ENCODE measurements at regions not wholly inside any gene's neighbourhood (a gene's known extent, or its start where the extent isn't known, plus 50 kb on each side); places are given as distances from the start of the nearest gene placed in this dataset.

DNA sequence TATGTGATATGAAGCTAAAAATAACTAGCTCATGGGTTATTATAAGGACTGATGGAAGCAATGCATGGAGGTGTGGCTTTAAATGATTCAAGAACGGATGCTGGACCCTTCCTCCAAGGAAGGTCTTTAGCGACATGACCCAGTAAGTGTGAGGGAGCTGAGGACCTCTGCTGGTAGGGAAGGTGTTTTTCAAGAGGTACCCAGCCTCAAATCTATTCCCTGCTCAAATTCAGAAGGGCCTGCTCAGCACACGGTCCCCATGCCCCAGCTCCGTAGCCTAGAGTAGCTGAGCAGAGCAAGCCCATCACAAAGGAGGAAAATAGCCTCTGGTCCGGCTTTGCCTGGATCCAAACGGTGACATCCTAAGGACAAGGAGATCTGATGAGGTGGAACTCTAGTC is 266.2 kb upstream of the IGF1R start:
- TF ChIP-seq, protein P1, sequence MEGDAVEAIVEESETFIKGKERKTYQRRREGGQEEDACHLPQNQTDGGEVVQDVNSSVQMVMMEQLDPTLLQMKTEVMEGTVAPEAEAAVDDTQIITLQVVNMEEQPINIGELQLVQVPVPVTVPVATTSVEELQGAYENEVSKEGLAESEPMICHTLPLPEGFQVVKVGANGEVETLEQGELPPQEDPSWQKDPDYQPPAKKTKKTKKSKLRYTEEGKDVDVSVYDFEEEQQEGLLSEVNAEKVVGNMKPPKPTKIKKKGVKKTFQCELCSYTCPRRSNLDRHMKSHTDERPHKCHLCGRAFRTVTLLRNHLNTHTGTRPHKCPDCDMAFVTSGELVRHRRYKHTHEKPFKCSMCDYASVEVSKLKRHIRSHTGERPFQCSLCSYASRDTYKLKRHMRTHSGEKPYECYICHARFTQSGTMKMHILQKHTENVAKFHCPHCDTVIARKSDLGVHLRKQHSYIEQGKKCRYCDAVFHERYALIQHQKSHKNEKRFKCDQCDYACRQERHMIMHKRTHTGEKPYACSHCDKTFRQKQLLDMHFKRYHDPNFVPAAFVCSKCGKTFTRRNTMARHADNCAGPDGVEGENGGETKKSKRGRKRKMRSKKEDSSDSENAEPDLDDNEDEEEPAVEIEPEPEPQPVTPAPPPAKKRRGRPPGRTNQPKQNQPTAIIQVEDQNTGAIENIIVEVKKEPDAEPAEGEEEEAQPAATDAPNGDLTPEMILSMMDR (IDR thresholded peaks at IDR 0.05), result no peak
- TF ChIP-seq FOSL2 (IDR thresholded peaks at IDR 0.05) (no peak), FOSL2 (CRISPR knock-in tag; IDR thresholded peaks at IDR 0.05) (no peak), KDM5A (IDR thresholded peaks at IDR 0.05) (no peak), RCOR1 (IDR thresholded peaks at IDR 0.05; ENCODE audit: low read depth, low read length) (no peak), POLR2A (IDR thresholded peaks at IDR 0.05; ENCODE audit: low read length) (no peak), CBX2 (IDR thresholded peaks at IDR 0.05; ENCODE audit: borderline replicate concordance, low read depth) (no peak), ZSCAN20 (CRISPR knock-in tag; IDR thresholded peaks at IDR 0.05) (no peak), JUN (IDR thresholded peaks at IDR 0.05) (no peak), CHD2 (IDR thresholded peaks at IDR 0.05; ENCODE audit: low read length, partially characterized antibody) (no peak), POLR2AphosphoS2 (conservative IDR thresholded peaks at IDR 0.05; ENCODE audit: low read length) (no peak)

Measured in A549 (cell line).